Sigmoid colon (tissue), 6 donors: ENCODE measurements at regions not wholly inside any gene's neighbourhood (a gene's known extent, or its start where the extent isn't known, plus 50 kb on each side); places are given as distances from the start of the nearest gene placed in this dataset.

Experiments used
- DNase-seq: peaks from one replicate; pipeline ENCODE4 v3.0.0-alpha.2; 2019
- H3K27ac ChIP-seq, 4 donors: fragments of 200-600 bp; sonication (generic); one replicate each; pipeline ENCODE4 v1.5.1; 2016 to 2019; ENCODE audit warnings: mild to moderate bottlenecking in 1 of 4
- H3K27me3 ChIP-seq, 3 donors: fragments of 200-600 bp; sonication (generic); one replicate each; pipeline ENCODE4 v1.5.1; 2019; ENCODE audit warnings: mild to moderate bottlenecking in 1 of 3
- H3K36me3 ChIP-seq, 4 donors: fragments of 200-600 bp; sonication (generic); one replicate each; pipeline ENCODE4 v1.5.1; 2016 to 2019
- H3K4me1 ChIP-seq, 4 donors: fragments of 200-600 bp; sonication (generic); one replicate each; pipeline ENCODE4 v1.5.1; 2017 to 2019
- H3K4me3 ChIP-seq, 4 donors: fragments of 200-600 bp; sonication (generic); one replicate each; pipeline ENCODE4 v1.5.1; 2017 to 2019; ENCODE audit warnings: mild to moderate bottlenecking in 2 of 4, moderate library complexity in 1 of 4
- H3K9me3 ChIP-seq, 4 donors: fragments of 200-600 bp in 3 of 4; sonication (generic) in 3 of 4; one replicate each; pipeline versions ENCODE4 v1.5.1 to v1.6.1; 2013 to 2019
- EP300 ChIP-seq, 4 donors: sonication (generic); formaldehyde crosslinking; IDR thresholded peaks; one replicate each; pipeline ENCODE4 v1.6.1; 2017; ENCODE audit warnings: antibody characterized with exemption in 4 of 4
- POLR2A ChIP-seq, 2 donors: fragments of 450-650 bp; IDR thresholded peaks; one replicate each; pipeline ENCODE4 v1.6.1; 2016; ENCODE audit warnings: antibody characterized with exemption in 2 of 2, mild to moderate bottlenecking in 2 of 2, moderate library complexity in 2 of 2
- POLR2AphosphoS5 ChIP-seq, 4 donors: sonication (generic); formaldehyde crosslinking; IDR thresholded peaks; one replicate each; pipeline ENCODE4 v1.6.1; 2017; ENCODE audit warnings: antibody characterized with exemption in 4 of 4
- WGBS, 2 donors: extraction: QIAGEN DNeasy Blood & Tissue Kit; methylation state at CpG; one replicate each; pipeline ENCODE4 v1.1.7; 2013; 5-methylcytosine and 5-hydroxymethylcytosine counted together
- intact Hi-C: fragments of 100-400 bp; cut with DNase I; formaldehyde crosslinking; loops from one replicate; pipeline ENCODE4 v1.15.1; 2023
- TF ChIP-seq, protein P1 (sequence below), 4 experiments: fragments of 450-650 bp in 3 of 4; fragments of 200-600 bp in 1 of 4; IDR thresholded peaks; one replicate each; pipeline ENCODE4 v1.5.1; 2016 to 2019; ENCODE audit warnings: antibody characterized with exemption in 4 of 4, mild to moderate bottlenecking in 3 of 4, moderate library complexity in 2 of 4
- donor health status: healthy with polysubstance abuse.
- donor health status: healthy.

DNA sequence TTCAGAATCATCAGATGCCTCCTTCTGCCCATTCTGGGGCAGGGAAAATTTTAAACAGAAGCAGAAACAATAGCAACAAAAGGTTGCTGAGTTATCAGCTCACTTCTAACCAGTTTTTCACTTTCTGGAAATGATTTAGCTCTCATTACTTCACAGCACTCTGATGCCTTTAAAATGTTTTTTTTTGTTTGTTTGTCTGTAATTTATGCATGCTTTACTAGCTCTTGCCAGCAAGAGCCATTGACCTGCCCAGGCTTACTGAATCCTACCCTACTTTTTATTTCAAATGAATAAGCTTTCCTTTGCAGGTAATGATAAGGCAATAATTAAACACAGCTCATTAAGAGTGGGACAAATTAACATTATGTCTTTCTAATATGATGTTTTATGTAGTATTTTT lies 466.1 kb upstream of the NOVA1 start:
- Histone ChIP-seq H3K4me1 (no peaks in the 10 kb centered on the region), H3K27ac (no peak overlapping the region), H3K27me3 (no peaks in the 10 kb centered on the region), H3K9me3 (no peaks in the 10 kb centered on the region), H3K36me3 (no peaks in the 10 kb centered on the region), H3K4me3 (no peak overlapping the region)
- intact Hi-C loops = no loop called here
- DNase-seq = no peak
- no peak for TF ChIP-seq POLR2A (IDR thresholded peaks at IDR 0.05)
- no peak for TF ChIP-seq EP300 (IDR thresholded peaks at IDR 0.05)
- TF ChIP-seq, protein P1, sequence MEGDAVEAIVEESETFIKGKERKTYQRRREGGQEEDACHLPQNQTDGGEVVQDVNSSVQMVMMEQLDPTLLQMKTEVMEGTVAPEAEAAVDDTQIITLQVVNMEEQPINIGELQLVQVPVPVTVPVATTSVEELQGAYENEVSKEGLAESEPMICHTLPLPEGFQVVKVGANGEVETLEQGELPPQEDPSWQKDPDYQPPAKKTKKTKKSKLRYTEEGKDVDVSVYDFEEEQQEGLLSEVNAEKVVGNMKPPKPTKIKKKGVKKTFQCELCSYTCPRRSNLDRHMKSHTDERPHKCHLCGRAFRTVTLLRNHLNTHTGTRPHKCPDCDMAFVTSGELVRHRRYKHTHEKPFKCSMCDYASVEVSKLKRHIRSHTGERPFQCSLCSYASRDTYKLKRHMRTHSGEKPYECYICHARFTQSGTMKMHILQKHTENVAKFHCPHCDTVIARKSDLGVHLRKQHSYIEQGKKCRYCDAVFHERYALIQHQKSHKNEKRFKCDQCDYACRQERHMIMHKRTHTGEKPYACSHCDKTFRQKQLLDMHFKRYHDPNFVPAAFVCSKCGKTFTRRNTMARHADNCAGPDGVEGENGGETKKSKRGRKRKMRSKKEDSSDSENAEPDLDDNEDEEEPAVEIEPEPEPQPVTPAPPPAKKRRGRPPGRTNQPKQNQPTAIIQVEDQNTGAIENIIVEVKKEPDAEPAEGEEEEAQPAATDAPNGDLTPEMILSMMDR (IDR thresholded peaks at IDR 0.05) = no peak
- TF ChIP-seq POLR2AphosphoS5 (IDR thresholded peaks at IDR 0.05) = no peak

DNA sequence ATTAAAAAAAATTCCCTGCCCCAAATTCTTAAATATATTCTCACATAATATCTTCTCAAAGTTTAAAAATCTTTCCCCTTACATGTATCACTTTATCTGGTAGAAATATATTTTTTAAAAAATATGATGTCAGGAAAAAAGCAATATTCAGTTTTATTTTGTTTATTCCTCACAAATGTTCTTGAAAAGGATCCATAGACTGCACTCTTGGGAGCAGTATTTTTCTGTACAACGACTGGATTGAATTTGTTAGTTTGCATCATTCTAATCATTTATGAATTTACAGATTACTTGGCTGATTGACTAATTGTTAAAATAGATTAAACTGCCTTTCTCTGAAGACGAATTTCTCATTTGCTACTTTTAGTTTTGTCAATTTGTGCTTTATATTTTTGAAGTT lies 468.1 kb upstream of the NOVA1 start:
- no peak for TF ChIP-seq POLR2A (IDR thresholded peaks at IDR 0.05)
- Histone ChIP-seq H3K36me3 (no peaks in the 10 kb centered on the region), H3K9me3 (no peaks in the 10 kb centered on the region), H3K27ac (no peak overlapping the region), H3K4me3 (no peak overlapping the region), H3K27me3 (no peaks in the 10 kb centered on the region), H3K4me1 (no peaks in the 10 kb centered on the region)
- DNase-seq = no peak
- 43 to 48% methylated on average over 2 of the region's 2 CpGs for WGBS, 2 donors
- intact Hi-C loops = no loop called here

DNA sequence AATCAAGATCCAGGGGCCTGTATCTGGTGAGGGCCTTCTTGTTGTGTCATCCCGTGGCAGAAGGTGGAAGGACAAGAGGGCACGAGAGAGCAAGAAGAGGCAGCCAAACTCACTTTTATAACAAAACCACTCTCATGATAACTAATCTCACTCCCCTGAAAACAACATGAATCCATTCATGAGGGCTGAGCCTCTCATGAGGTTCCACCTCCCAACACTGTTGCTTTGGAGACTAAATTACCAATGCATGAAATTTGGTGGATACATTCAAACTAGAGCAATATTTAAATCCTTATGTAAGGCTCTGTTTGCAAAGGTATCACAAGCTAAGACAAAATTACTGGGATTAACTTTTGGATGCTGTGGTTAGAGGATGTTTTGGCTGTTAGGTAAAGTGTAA lies 470.1 kb upstream of the NOVA1 start:
- intact Hi-C loops = no loop called here
- no peaks in the 10 kb centered on the region for H3K27me3 ChIP-seq
- TF ChIP-seq EP300 (IDR thresholded peaks at IDR 0.05) = no peak
- TF ChIP-seq, protein P1 (IDR thresholded peaks at IDR 0.05) = no peak
- no peak for TF ChIP-seq POLR2AphosphoS5 (IDR thresholded peaks at IDR 0.05)
- no peak for TF ChIP-seq POLR2A (IDR thresholded peaks at IDR 0.05)
- no peaks in the 10 kb centered on the region for H3K36me3 ChIP-seq
- H3K9me3 ChIP-seq = no peaks in the 10 kb centered on the region
- H3K4me1 ChIP-seq = no peaks in the 10 kb centered on the region
- WGBS, 2 donors = 90 to 92% methylated on average over 2 of the region's 2 CpGs
- H3K27ac ChIP-seq = no peak overlapping the region
- no peak for DNase-seq
- H3K4me3 ChIP-seq = no peak overlapping the region

DNA sequence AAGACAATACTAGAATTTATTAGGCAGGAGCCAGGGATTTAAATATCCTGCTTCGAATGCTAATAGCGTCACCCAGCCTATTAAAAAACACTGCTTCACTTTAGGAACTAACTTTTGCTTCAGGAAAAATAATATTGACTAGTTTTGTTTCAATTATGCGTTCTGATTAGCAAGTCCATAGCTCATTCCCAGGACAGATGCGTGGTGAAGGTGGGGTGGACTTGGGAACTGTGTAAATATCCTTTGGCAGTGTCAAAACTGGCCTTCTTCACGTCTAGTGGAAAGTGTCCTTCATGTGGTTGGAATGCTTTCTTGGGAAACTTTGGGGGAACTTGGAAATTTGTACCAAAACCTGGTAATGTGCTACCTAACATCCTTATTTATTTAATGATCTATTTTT lies 474.8 kb upstream of the NOVA1 start:
- no peak for DNase-seq
- intact Hi-C loops = no loop called here
- Histone ChIP-seq H3K36me3 (no peaks in the 10 kb centered on the region), H3K4me1 (no peaks in the 10 kb centered on the region), H3K9me3 (no peaks in the 10 kb centered on the region), H3K27ac (no peak overlapping the region), H3K4me3 (no peak overlapping the region), H3K27me3 (no peaks in the 10 kb centered on the region)
- WGBS, 2 donors = 67 to 70% methylated on average over 5 of the region's 5 CpGs
- TF ChIP-seq, protein P1 (IDR thresholded peaks at IDR 0.05) = no peak
- TF ChIP-seq POLR2A (IDR thresholded peaks at IDR 0.05) = no peak
- no peak for TF ChIP-seq EP300 (IDR thresholded peaks at IDR 0.05)
- TF ChIP-seq POLR2AphosphoS5 (IDR thresholded peaks at IDR 0.05) = no peak

DNA sequence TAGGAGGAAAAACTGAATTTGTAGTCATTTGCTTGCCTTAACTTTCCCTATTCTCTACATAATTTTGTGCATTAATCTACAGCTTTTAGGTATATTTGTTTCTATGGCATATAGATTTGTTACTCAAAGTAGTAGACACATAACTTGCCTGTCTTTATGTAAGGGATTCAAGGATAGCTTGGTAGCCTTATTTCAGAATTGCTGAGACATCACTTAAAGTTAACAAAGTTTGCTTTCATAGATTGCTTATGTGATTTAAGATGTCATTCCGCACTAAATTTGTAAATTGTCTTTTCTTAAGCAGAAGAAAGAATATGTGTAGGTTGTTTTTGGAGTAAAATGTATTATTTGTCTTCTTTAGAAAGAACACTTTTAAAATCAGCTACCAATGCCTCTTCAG lies 477.7 kb upstream of the NOVA1 start:
- TF ChIP-seq, protein P1 (IDR thresholded peaks at IDR 0.05) = no peak
- TF ChIP-seq POLR2AphosphoS5 (IDR thresholded peaks at IDR 0.05) = no peak
- TF ChIP-seq EP300 (IDR thresholded peaks at IDR 0.05) = no peak
- no peak for TF ChIP-seq POLR2A (IDR thresholded peaks at IDR 0.05)
- H3K4me1 ChIP-seq = no peaks in the 10 kb centered on the region
- no peak overlapping the region for H3K27ac ChIP-seq
- WGBS, 2 donors = 90 to 93% methylated on average over 1 of the region's 1 CpG
- H3K4me3 ChIP-seq = no peak overlapping the region
- no peaks in the 10 kb centered on the region for H3K9me3 ChIP-seq
- H3K27me3 ChIP-seq = no peaks in the 10 kb centered on the region
- no peaks in the 10 kb centered on the region for H3K36me3 ChIP-seq
- no peak for DNase-seq
- intact Hi-C loops = no loop called here
